CD4-positive, alpha-beta T cell treated with Interleukin-17A for 1 hour (primary cell): ENCODE measurements at regions not wholly inside any gene's neighbourhood (a gene's known extent, or its start where the extent isn't known, plus 50 kb on each side); places are given as distances from the start of the nearest gene placed in this dataset.

ENCODE experiments used
- DNase-seq: peaks from one replicate; pipeline ENCODE4 v3.0.0-alpha.2; 2020

DNA sequence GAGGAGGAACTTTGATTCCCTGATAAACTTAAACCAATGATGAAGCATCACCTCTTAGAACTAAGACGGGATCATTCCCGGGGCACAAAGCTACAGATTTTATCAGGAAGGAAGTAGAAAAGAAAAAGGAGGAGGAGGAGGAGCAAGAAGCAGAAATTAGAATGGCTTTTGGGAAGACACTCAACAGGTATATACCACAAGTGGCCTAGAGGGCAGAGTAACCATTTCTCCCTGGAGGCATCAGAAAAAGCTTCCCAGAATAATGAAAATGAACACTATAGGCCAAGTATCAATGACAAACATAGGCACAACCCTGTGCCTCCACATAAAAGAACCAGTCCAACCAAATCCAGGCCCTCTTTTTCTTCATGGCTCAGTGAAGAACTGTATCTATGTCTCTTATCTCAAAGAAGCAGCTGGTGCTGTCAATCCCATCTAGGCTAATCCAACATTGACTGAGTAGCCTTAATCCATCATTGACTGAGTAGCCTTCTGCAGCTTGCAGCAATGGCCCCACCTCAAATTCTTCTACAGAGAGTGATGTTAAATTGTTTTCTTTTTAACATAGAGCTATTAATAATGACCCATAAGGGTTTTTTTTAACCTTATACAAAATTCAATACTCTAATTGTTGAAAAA, 178.8 kb upstream of the KIF2A start:
- no peak for DNase-seq

- DNase-seq = no peak
Observed at GRCh38 chr5:62130107-62130506, 175.9 kb upstream of the KIF2A start.

DNA sequence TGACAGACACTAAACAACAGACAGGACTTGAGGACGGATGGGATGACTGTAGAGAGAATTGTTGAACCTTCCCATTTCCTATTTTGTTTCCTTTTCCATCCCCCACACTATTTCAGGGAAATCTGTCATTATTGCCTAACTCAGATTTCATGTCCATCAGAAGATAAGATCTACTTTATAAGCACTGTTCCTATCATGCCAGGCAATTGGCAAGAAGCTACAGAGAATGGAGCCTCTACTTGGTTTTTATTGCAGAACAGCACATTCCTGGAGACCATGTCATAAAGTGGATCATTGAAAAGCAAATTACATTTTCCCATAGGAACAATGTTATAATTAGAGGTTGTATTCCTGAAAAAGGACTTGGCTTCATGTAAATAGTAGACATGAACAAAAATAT, 173.7 kb upstream of the KIF2A start:
- DNase-seq = no peak

- no peak for DNase-seq
Observed at GRCh38 chr5:62133426-62133825, 172.6 kb upstream of the KIF2A start.

- DNase-seq = no peak
Observed at GRCh38 chr5:62134811-62135210, 171.2 kb upstream of the KIF2A start.

GRCh38 chr5:62137628-62138027, 168.4 kb upstream of the KIF2A start:
- no peak for DNase-seq

- no peak for DNase-seq
Observed at GRCh38 chr5:62138607-62139006, 167.4 kb upstream of the KIF2A start.

- DNase-seq = no peak
Observed at GRCh38 chr5:62139741-62140140, 166.3 kb upstream of the KIF2A start.

GRCh38 chr5:62142351-62142750, 163.7 kb upstream of the KIF2A start:
- no peak for DNase-seq

GRCh38 chr5:62143268-62144229, 162.5 kb upstream of the KIF2A start:
- no peak for DNase-seq

- no peak for DNase-seq
Observed at GRCh38 chr5:62144401-62145022, 161.5 kb upstream of the KIF2A start.

DNA sequence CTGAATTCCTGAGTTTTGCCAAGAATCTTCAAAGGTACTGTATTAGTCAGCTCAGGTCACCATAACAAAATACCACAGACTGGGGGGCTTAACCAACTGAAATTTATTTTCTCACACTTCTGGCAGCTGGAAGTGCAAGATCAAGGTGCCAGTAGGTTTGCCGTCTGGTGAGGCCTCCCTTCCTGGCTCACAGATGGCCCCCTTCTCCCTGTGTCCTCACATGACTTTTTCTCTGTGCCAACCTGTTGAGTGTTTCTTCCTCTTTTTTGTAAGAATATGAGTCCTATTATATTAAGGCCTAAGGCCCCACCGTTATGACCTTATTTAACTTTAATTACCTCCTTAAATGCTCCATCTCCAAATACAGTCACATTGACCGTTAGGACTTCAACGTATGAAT, 156.1 kb upstream of the KIF2A start:
- no peak for DNase-seq

GRCh38 chr5:62152394-62153087, 153.5 kb upstream of the KIF2A start:
- DNase-seq = no peak

GRCh38 chr5:62154758-62155157, 151.2 kb upstream of the KIF2A start:
- no peak for DNase-seq

DNA sequence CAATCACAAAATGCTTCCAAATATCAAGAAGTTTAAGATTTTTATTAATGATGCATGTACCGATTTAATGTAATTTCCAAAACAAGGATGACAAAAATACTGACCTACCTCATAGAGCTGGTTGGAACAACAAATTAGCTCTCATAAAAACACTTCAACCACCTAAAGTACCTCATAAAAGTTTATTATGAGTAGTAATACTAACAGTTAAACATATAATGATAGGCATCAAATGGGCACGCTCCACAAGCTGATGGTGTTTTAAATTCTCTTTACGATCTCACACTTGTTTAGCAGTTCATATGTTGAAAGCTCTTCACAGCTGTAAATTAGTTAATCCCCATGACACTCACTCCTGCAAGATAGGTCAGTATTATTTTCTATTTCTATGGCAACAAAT, 150.0 kb upstream of the KIF2A start:
- DNase-seq = no peak

GRCh38 chr5:62167561-62168057, 138.4 kb upstream of the KIF2A start:
- no peak for DNase-seq

DNA sequence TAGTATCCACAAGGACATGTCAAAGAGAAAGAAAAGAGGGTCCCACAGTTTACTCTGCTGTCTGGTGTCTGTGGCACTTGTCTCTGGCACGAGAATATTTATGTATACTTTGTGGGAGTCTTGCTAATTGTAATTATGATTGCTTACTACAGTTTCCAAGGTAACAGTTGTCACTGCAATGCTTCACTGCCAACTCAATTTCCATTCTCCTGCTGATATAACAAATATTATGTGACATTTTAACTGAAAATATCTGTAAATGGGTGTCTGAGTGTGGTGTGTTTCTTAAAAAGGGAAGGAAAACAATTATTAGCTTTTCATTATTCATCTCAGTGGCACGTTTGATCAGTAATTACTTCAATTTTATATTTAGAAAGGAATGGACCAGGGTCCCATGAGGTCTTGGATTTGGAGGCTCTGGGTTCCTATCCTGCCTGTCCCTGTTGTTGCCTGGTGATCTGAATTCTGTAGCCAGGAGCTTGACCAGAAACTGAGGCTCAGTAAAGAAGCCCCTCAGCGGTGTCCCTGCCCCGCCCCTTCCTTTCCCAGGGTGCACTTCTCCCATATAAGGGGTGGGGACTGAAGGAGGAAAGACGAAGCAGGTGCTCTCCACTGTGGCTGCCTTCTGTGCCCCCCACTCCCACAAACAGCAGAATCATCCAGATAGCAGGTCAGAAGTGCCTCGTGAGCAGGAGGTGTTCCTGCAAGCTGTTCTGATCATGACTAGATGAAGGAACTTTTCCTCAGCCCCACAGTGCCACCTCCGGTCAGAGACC, 137.3 kb upstream of the KIF2A start:
- DNase-seq = no peak

GRCh38 chr5:62178258-62178657, 127.7 kb upstream of the KIF2A start:
- DNase-seq = no peak

- no peak for DNase-seq
Observed at GRCh38 chr5:62182802-62183201, 123.2 kb upstream of the KIF2A start.

DNA sequence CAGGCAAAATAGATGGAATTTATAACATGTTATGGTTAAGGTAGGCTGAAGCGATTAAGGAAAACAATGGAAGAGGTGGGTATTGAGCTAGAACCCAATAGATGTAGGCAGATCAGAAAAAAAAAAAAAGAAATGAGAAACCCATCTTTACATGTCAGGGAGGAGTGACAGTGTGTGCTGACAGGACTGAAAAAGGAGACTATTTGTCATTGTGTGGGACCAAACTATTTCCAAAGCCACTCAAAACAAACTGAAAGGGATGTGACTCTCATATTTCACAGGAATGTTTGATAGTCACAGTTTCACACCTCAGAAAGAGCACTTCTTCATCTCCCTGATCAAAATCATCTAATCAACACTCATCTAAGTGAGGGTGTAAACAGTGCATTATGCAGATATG, 122.3 kb upstream of the KIF2A start:
- DNase-seq = no peak

DNA sequence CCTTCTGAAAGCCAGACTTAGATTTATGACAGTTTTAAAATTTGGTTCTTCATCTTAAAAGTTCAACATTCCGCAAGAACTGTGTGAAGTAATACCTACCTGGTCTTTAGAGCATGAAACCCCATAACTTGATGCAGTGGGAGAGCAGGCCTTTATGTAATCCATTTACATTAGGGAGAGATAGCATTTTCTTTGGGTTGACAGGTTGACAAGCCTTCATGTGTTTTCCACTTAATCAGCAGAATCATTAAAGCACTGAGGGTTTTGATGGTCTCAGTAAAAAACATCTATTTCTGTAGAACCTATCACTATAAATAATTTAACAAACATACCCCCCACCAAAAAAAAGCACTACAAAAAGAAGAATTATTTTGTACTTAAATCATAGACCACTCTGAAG, 121.6 kb upstream of the KIF2A start:
- no peak for DNase-seq

DNA sequence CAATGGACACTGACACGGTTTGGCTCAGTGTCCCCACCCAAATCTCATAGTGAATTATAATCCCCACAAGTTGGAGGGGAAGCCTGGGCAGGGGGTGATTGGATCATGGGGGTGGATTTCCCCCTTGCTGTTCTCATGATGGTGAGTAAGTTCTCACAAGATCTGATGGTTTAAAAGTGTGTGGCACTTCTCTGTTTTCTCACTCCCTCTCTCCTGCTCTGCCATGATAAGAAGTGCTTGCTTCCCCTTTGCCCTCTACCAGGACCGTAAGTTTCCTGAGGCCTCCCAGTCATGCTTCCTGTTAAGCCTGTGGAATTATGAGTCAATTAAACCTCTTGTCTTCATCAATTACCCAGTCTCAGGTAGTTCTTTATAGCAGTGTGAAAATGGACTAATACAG, 115.8 kb upstream of the KIF2A start:
- DNase-seq = no peak
